GM18520 (cell line): ENCODE measurements at regions not wholly inside any gene's neighbourhood (a gene's known extent, or its start where the extent isn't known, plus 50 kb on each side); places are given as distances from the start of the nearest gene placed in this dataset.

ENCODE experiments used
- ATAC-seq: cut with Tn5 transposase; IDR thresholded peaks from one replicate; pipeline ENCODE4 v1.9.1; 2021; ENCODE audit not compliant: unreplicated experiment

DNA sequence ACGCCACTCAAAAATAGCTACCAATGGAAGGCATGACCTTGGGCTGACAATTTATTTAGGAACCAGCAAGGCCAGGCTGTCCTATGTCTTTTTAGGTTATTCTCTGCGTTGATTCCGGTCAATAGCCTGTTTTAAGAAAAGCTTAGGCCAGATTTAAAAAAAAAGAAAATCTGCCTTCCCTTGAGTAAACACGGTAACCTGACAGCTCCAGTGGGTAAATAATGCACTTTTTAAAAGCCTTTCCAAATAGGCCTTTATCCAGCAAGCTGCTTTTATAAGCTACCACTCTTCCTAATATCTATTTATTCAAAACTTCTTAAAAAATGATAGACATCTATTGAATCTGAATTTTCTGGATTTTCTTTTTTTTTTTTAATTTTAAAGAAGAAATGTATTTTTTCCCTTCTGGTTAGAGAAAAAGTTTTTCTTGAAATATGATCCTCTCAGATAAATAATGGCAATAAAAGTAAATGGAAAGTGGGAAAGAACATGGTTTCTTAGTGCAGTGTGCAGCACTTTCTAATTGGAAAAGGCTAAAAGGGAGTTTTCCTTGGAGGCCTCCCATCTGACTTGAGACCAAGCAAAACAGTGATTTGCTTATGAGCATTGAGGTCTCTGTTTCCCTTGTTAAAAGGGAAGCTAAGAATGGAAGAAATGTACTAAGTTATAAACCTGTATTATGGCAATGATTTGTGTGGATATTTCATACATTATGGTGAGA lies 281.0 kb upstream of the RUNX1 start:
- no peak for ATAC-seq

DNA sequence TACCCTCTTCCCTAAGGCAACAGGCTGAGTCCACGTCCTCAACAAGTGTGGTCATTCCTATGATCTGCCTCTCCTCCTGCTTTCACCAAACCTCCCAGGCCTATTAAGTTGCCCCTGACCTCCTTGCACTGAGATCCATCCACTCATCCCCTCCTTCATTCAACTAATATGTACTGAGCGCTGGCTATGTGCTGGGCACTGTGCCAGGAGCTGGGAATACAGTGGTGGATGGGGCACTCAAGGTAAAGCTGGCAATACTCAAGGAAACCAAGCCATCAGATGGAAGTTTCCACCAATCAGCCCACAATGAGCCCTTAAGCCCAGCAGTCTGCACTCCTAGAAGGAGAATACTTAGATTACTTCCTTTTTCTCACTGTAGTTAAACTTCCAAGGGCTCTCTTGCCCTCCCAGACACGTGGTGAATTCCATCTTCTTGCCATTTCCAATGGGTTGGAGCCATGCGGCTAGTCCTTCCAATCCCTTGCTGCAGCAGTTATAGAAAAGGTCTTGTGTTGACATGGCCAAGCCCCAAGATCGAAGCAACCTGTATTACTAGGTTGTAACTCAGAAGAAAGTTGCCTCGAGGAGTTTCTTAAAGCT lies 279.9 kb upstream of the RUNX1 start:
- no peak for ATAC-seq

DNA sequence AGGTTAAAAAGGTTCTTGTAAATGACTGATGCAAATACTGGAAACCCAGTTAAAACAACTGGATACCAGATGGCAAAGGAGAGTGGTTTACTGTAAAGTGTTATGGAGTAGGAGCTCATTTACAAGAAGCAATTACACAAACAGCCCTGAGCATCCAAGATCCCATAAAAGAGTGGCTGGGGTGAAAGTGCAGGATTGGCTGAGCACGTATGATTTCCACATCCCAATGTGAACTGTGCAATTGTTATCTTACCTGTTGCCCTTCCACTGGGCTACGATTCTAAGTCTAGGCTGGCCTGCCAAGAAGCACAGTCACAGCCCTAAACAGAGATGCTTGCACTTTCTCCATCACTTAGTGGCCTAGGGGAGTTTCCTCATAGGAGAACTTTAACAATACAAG lies 277.6 kb upstream of the RUNX1 start:
- ATAC-seq: no peak

DNA sequence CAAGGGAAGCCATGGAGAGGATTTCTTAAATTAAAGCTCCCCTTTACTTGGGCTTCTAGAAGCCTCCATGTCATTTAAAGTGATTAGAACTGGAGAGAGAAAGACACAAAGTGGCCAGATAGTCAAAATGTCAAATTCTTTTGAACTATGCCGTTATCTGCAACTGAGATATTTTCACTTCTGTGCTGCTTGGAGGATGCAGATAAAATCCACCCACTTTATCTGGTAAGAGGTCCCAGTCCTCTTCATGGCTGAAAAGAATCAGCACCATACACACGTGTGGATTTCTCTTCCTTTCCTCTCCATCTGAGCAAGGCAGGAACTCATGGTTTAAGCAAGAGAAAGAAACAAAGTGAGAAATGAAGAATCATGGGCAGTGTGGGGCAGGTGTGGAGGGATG lies 276.9 kb upstream of the RUNX1 start:
- ATAC-seq: no peak

DNA sequence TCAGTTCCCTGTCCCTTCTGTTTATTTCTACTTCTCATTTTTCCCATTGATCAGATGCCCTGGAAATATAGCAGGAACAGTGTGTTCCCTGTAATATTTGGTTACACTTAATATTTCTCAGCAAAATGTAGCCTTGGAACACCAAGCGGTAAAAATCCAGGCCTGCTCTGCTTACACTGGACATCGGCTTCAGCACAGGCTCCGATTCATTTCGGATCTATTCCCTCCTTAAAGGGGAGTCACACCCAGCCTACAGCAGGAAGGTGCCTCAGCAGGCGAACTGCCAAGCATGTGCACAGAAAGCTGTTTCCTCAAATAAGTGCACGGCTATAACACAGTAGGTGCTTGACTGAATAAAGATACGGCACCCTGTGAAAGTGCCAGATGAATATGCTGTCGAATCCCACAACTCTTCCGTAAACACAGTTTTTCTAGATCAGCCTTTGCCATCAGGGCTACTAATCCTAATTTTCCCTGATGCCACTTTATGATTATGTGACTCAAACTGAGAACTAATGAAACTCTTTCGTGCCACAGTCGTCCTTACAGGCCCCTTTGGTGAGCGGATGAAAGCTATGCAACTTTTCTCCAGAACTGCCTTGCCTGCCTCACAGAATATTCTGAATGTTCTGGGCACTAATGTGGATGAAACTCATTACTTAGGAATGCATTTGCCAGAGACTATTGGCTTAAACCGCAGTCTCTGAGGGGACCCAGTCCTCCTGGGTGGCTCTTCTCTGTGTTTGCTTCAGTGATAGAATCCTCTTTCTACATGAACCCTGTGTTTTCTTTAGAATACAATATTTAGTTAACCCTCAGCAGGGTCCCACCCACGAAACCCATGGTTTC lies 275.5 kb upstream of the RUNX1 start:
- ATAC-seq: no peak

DNA sequence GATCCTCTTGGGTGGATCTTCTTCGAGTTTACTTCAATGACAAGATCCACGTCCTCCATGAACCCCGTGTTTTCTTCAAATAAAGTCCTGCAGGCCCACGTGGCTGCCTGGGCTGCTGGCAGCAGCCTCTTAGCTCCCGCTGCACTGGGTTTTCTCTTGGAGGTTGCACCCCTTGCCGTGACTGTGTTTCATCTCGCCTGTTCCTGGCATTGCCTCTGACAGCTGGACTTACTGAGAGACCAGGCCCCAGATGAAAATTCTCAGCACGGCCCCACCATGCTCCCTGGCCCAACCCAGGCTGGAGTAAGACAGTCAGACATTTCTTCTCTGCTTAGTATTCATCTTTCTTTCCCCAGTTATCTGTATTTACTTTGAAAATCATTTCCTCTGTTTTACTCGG lies 274.8 kb upstream of the RUNX1 start:
- no peak for ATAC-seq

DNA sequence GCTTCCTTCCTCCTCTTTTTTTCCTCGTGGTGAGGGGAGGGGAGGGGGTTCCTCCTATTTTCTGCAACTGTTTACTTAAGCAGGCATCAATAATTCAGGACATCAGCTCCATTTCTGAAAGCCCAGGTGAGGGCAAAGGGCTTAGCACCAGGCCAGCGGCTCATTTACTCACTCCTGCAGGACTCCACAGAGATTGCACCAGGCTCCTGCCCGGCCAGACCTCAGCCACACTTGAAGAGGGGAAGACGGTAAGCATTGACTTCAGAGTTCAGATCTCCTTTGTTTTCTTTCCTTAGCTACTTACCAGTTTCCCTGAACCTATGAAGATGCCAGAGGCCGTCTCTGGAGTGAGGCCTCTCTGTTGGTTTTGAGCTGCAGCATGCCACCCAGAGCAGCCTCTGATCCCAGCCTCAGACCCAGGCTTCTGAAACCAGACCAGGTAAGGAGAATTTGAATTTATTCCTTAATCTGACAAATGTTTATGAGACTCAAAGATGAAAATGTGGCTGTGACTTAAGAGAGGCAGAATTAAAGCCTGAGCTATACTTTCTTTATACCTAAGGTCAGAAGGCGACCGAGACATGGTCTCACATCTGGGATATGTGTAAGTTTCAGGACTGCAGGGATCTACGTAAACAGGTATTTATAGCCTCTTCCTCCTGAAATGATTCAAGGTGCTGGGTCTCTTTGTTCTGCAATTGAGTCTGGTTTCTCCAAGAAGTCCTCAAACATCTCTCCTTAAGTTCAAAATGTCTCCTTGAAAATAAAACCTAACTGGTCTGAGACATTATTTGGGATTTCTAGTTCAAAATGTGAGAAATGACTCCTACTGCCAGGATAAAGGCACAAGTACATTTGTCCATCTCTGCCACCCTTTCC lies 272.5 kb upstream of the RUNX1 start:
- no peak for ATAC-seq

DNA sequence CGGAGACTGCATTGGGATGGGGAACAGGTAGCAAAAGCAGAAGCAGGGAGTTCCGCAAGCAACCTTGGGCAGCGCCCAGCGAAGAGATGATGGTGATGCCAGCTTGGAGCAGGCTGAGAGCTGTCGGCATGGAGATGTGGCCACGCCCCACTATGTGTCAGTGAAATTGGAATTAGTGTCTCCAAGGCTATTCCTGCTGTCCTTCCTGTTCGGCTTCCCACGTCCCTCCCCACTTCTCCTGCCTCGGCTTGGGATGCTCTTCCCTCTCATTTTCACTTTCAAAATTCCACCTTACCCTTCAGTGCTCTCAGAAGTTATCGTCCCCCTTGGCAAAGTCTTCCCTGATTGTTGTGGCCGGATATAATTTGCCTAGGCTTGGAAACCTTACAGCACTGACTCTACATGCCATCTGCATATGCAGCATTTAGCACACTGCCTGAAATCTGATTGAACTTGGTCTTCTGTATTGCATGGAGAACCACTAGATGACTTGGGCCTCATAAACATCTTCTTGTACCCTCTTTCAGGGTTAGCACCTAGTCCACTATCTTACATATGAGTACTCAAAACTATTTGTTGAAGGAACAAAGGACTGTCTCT lies 270.7 kb upstream of the RUNX1 start:
- ATAC-seq: no peak

DNA sequence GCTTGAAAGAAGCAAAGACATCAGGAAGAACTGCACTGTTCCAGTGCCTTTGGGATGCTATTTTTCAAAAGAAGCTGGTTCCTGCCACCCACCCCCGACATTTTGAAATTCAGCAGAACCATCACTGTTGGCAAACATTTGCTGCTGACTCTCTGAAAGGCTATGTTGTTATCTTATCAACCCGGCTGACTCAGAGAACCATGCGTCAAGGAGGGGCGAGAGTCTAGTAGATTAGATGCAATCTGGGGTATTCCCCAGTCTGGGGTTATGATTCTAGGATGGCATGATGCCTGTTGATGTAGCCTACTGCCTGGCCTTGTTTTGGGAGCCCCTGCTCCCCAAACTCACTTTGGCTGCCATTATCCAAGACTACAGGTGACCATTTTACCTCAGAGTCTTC lies 267.8 kb upstream of the RUNX1 start:
- ATAC-seq: no peak

DNA sequence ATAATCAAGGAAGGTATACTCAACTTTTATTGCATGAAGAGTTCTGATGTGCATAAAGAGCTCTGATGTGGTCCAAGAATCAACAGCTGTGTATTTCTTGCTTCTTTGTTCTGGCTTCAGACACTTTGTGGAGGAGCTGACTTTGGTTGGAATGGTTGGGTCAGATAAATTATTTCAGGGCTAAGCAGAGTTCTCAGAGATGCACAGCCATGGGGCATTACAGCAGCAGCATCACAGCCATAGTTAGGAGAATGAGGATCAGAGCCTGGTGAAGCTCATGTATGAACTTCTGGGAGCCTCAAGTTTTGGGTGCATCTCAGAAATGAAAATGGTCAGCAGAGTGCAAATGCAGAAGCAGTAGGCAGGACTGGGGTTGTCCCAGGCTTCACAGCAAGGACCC lies 267.4 kb upstream of the RUNX1 start:
- ATAC-seq: no peak

DNA sequence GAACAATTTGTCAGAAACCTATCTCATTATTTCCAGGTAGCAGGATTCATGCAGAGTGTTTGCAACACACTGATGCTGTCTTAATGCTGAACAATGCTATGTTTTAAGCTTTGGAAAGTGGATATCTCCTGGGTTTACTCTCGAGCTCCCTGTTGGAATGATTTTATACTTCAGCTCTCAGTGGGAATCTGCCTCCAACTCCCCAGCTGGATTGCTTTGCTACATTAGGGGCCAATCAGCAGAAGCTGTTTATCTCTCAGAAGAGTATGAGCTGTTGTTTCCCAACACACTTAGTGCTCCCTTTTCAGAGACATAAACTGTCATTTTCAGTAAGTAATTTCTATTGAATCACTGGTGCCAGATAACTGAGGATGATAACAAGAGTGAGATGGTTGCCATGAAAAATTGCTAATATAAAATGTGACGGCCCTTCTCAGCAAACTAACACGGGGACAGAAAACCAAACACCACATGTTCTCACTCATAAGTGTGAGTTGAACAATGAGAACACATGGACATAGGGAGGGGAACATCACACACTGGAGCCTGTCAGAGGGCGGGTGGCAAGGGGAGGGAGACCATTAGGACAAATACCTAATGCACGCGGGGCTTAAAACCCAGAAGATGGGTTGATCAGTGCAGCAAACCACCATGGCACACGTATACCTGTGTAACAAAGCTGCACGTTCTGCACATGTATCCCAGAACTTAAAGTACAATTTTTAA lies 265.9 kb upstream of the RUNX1 start:
- ATAC-seq: no peak

DNA sequence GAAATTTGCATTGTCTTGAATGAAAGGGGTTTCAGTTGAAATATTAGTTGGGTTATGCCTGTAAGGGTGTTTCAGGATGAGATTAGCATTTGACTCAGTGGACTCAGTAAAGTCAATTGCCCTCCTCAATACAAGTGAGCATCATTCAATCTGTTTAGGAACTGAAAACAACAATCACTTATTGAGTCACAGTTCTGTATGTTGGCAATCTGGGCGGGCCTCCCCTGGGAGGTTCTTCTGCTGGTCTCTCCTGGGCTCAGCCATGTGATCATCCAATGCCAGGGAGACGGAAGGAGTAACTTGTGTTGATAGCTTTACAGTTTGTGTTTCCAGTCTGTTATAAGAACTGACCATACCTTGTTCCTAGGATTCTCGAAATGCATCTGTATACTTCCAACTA lies 262.9 kb upstream of the RUNX1 start:
- no peak for ATAC-seq

DNA sequence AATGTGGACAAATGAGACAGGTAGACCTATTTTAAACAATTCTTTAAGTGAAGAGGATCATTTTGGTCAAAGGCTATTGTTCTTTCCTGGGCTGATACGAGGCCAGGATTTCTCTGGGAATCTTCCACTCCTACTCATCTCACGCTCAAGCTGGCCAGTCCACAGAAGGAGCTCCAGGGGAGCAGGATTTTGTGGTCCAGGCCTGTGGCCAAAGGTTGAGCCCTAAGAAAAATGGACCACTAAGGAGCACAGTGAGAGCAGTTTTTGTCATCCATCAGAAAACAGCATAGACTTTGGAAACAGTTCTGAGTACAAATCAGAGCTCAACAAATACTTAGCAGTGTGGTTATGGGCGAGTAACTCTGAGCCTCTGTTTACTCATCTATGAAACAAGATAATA lies 260.2 kb upstream of the RUNX1 start:
- no peak for ATAC-seq

DNA sequence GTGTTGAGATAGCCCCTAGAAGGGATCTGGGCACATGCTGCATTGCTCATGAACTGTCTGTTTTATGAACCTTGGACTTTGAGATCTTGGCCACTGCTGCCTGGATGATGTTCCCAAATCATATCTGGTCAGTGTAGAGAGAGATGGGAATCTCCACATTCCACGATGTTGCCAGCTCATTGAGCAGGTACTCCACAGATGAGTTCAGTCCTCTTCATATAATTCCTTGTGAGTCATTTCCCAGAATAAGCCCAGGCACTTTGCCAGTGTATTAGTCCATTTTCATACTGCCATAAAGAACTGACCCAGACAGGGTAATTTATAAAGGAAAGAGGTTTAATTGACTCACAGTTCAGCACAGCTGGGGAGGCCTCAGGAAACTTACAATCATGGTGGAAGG lies 254.0 kb upstream of the RUNX1 start:
- ATAC-seq: no peak

DNA sequence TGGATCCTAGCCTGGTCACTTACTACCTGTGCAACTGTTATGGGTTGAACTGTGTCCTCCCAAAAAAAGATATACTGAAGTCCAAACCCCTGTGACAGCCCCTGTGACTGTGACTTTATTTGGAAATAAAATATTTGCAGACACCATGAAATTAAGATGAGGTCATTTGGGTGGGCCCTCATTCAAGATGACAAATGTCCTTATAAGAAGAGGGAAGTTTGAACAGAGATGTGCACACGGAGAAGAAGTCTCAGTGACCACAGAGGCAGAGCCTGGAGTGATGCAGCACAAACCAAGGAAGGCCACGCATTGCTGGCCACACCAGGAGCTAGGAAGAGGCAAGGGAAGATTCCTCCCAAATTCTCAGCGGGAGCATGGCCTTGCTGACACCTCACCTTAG lies 249.7 kb upstream of the RUNX1 start:
- no peak for ATAC-seq

DNA sequence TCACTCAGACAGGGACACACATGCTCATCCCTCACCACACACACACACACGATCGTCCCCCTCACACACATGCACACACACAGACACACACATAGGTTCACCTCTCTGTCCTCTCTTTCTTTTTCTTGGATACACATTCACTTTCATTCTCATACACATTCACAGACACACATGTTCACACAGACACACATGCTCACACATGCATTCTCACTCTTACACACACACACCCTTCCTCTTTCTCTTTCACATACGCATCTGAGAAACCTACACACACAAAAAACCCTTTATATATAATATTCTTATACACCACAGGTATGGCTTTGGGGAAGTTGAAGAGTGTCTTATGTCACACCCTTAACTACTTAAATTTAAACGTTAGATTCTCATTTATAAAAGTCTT lies 248.6 kb upstream of the RUNX1 start:
- ATAC-seq: no peak

DNA sequence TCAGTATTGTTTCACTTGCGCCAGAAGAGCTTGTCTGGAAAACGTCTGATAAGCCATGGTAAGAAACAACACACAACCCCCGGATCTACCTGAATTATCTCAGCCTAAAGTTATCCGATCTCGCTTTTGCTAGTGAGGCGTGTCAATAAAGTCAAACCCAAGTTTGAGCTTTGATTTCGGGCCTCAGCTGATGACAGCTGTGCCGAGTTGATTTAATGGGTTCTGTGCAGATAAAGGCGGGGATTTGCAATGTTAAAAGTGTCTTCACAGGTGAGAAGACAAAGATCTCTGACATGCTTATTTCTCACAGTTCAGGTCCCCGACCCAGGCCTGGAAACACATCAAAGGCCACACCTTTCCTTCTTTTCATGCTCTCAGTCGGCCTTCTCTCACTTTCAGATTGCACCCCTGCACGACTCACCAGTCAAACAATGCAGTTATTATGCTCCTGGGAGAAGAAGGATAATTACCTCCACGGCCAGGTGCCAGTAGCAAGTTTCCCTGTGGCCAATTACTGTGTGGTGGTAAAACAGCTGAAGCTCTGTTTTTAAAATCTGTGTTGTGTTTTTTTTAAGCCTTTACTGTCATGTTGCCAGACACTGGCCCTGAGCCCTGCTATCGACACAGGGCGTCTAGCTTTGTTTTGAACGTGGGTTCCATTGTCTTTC lies 245.3 kb upstream of the RUNX1 start:
- no peak for ATAC-seq

DNA sequence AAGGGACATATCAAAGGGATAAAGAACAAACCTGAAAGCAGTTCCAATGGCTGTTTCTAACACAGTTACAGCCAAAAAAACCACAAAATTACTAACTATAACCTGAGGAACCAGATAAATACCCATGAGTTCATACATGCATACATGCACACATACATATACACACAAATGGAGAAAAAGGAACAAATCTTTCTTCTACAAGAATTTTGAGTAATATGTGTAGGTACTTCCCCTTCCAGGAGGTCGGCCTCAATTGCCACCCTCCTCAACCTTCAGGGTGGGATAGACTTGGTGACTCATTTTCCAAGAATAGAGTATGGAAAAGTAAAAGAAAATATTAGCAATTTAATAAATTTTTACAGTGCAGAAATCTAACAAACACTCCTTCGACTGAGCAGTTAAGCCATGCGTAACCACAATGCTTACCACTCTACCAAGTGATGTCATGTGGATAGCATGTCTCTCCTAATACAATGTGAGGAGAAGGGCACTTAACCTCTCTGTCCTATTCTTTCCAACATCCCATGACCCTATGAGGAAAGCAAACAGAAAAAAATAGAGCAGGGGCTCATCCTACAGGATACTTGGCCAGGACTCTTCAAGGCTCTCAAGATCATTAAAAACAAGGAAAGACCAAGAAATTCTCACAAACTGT lies 243.0 kb upstream of the RUNX1 start:
- no peak for ATAC-seq

DNA sequence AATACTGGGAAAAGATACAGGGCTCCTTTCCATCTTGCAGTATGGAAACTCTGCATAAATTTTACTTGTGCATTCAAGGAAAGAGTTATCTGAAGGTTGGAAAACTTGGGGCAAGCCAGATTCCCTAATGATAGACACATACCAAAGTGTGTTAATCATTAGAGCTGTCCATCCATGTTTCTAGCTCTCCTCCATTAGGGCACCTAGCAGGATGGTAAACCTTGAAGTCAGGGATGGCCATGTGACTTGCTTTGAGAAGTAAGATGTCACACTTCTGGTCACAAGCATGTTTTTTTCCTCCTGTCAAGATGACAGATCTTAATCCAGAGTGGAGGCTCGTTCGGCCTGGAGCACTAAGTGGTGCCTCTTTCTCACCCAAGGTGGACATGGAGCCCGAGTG lies 241.9 kb upstream of the RUNX1 start:
- no peak for ATAC-seq
